Neural cell (in vitro differentiated cells): ENCODE measurements at regions not wholly inside any gene's neighbourhood (a gene's known extent, or its start where the extent isn't known, plus 50 kb on each side); places are given as distances from the start of the nearest gene placed in this dataset.

Experiments used
- EP300 ChIP-seq: fragments of 450-650 bp; conservative IDR thresholded peaks from 2 replicates; pipeline ENCODE4 v1.6.1; 2014; ENCODE audit warnings: antibody characterized with exemption, mild to moderate bottlenecking, moderate library complexity; ENCODE audit not compliant: poor library complexity, severe bottlenecking
- EZH2 ChIP-seq: fragments of 200-600, 300-800 bp; shearing (Covaris generic), sonication (generic); IDR thresholded peaks from 2 replicates; pipeline ENCODE4 v1.6.1; 2014; ENCODE audit warnings: antibody characterized with exemption, low read length, borderline replicate concordance, mild to moderate bottlenecking; ENCODE audit not compliant: insufficient read depth, poor library complexity, severe bottlenecking
- MXI1 ChIP-seq: fragments of 450-650 bp; conservative IDR thresholded peaks from 2 replicates; pipeline ENCODE4 v1.6.1; 2014; ENCODE audit warnings: antibody characterized with exemption, mild to moderate bottlenecking; ENCODE audit not compliant: poor library complexity, severe bottlenecking
- POLR2AphosphoS5 ChIP-seq: IDR thresholded peaks from 2 replicates; pipeline ENCODE4 v1.6.1; 2012
- REST ChIP-seq: IDR thresholded peaks from 2 replicates; pipeline ENCODE4 v1.6.1; 2012; ENCODE audit warnings: borderline replicate concordance
- TAF1 ChIP-seq: IDR thresholded peaks from 2 replicates; pipeline ENCODE4 v1.6.1; 2012; ENCODE audit warnings: low read depth
- TF ChIP-seq, protein P1 (sequence below): fragments of 450-650 bp; IDR thresholded peaks from 2 replicates; pipeline ENCODE4 v1.5.1; 2014; ENCODE audit warnings: antibody characterized with exemption, mild to moderate bottlenecking, moderate library complexity; ENCODE audit not compliant: poor library complexity, severe bottlenecking

DNA sequence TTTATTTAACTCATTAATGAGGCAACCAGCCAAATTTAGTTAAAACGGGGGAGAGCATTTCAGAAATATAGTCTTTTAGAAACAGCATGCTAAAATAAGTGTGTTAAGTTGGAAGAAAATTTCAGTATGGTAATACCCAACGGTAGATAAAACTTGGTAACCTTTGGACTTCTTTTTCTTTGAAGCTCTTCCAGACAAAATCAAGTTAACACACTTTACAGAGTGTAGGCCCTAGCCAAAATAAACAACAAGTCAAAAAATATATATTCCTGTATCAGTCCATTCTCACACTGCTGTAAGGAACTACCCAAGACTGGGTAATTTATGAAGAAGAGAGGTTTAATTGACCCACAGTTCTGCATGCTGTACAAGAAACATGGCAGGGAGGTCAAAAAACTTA is 279.6 kb downstream of the HIVEP2 start:
- TF ChIP-seq POLR2AphosphoS5 (no peak), REST (no peak), MXI1 (no peak), TAF1 (no peak), EP300 (no peak), EZH2 (no peak)
- TF ChIP-seq, protein P1, sequence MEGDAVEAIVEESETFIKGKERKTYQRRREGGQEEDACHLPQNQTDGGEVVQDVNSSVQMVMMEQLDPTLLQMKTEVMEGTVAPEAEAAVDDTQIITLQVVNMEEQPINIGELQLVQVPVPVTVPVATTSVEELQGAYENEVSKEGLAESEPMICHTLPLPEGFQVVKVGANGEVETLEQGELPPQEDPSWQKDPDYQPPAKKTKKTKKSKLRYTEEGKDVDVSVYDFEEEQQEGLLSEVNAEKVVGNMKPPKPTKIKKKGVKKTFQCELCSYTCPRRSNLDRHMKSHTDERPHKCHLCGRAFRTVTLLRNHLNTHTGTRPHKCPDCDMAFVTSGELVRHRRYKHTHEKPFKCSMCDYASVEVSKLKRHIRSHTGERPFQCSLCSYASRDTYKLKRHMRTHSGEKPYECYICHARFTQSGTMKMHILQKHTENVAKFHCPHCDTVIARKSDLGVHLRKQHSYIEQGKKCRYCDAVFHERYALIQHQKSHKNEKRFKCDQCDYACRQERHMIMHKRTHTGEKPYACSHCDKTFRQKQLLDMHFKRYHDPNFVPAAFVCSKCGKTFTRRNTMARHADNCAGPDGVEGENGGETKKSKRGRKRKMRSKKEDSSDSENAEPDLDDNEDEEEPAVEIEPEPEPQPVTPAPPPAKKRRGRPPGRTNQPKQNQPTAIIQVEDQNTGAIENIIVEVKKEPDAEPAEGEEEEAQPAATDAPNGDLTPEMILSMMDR: no peak
